AG10803 (cell line): ENCODE measurements at regions not wholly inside any gene's neighbourhood (a gene's known extent, or its start where the extent isn't known, plus 50 kb on each side); places are given as distances from the start of the nearest gene placed in this dataset.

Experiments
- DNase-seq: peaks from one replicate; pipeline ENCODE4 v3.0.0; 2010; ENCODE audit warnings: low read depth
- H3K4me3 ChIP-seq: 2 replicates; pipeline ENCODE4 v1.5.1; 2011; ENCODE audit warnings: mild to moderate bottlenecking, low read length, control low read depth
- TF ChIP-seq, protein P1 (sequence below): conservative IDR thresholded peaks from 2 replicates; pipeline ENCODE4 v1.5.1; 2011; ENCODE audit warnings: mild to moderate bottlenecking, low read length, control low read depth, inconsistent platforms

DNA sequence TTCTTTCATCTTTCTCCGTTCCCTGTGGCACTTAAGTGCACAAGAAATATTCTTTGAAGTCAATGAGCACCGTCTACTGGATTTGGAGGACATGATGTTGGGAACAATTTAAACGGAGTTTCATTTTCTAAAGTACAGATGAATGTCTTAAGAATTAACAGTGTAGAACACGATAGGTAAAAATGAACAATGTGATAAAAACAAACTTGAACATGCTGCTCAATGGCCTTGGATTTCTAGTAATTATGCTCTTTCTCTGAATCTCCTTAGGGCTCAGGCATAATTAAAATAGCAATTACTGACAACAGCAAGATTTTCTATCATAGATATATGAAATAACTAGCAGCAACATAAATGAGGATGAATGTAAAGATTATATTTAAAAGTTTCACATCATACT is 142.2 kb upstream of the CDH6 start:
- TF ChIP-seq, protein P1, sequence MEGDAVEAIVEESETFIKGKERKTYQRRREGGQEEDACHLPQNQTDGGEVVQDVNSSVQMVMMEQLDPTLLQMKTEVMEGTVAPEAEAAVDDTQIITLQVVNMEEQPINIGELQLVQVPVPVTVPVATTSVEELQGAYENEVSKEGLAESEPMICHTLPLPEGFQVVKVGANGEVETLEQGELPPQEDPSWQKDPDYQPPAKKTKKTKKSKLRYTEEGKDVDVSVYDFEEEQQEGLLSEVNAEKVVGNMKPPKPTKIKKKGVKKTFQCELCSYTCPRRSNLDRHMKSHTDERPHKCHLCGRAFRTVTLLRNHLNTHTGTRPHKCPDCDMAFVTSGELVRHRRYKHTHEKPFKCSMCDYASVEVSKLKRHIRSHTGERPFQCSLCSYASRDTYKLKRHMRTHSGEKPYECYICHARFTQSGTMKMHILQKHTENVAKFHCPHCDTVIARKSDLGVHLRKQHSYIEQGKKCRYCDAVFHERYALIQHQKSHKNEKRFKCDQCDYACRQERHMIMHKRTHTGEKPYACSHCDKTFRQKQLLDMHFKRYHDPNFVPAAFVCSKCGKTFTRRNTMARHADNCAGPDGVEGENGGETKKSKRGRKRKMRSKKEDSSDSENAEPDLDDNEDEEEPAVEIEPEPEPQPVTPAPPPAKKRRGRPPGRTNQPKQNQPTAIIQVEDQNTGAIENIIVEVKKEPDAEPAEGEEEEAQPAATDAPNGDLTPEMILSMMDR: no peak
- DNase-seq: no peak
- H3K4me3 ChIP-seq: no peak overlapping the region

DNA sequence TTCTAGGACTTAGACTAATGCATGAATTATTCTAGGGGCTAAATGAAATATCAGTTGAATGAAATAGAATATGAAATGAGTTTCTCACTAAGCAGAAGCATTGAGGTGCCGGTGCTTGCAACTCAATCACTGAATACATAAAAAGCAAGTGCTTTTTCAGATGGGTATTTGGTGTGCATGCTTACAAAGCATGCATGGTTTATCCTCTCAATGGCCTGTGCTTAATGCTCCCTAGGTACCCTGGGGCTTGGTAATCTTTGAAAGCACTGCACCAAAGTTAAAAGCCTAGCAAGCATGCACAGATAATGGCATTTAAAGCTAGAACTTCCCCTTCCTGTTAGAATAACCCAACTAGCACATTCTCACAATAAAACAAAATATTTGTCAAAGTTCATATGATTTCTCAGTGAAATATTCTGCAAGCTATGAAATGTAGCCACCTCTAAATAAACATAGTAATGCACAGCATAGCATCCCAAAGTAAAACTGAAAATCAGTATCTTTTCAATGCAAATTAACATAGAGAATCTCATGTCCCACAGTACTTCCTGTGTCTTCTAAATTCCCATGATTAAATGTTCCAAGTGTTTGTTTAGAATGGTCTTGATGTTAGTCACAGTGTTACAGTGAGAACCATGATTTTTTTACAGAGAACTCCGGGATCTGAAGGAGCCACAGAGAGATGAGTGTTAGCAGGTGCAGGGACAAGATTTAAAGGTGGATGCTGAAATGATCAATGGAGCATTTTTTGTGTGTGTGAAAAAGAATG is 143.4 kb upstream of the CDH6 start:
- DNase-seq: no peak
- no peak overlapping the region for H3K4me3 ChIP-seq
- TF ChIP-seq, protein P1: no peak

DNA sequence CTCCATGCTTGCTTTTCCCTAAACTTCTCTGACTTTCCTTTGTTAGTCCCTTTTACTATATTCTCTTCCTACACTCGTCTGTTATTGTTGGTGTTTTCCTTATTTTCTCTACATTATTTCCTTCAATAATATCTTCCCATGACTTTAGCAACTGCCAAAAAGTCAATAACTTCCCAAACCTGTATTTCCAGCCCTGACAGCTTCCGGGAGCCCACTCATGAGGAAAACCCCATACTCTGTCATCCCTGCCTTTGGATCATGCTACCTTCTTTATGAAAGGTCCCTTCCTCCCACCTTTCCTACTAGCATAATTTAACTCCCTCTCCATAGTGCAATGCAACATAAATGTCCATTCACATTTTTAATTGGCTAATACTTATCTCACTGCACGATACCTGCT is 144.0 kb upstream of the CDH6 start:
- TF ChIP-seq, protein P1: no peak
- DNase-seq: no peak
- no peak overlapping the region for H3K4me3 ChIP-seq

DNA sequence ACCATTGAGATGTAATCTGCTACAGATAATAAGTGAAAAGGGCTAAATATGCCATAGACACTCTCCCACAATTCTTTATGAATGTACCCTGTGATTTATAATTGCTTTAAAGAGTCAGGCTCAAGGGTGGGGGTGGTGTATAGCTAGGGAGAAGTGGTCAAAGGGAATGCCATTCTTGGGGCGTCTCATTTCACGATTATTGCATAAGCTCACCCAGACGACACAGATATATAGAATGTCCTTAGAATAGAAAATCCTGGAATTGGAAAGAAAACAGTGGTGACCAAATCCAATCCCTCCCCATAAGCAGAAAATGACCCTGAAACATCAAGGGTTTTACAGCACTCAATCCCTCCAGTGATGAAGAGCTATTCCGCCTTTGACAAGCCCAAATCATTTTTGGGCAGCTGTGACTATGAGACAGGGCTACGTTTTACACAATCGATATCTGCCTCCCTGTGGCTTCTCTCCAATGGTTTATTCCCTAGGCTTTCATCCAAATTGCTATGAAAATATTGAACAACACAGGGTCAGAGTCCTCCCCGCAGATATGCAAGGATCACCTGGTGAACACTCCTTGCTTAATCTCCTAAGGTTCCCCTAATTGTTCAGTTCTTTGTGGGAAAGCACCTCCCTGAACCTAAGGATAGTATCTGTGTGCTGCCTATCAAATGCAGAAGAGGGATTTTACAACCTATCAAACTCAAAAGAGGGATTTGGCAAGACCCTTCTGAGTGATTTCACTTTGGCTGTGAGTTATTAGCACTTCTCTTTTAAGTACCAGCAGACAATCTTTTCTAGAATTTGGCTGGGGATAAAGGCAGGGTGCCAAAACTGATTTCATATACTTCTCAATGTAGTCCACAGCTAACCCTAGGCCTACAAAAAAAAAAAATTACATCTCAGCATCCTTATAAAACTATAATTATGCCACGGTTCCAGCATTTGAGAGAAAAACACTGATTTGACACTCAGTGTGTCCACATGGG is 144.9 kb upstream of the CDH6 start:
- DNase-seq: no peak
- TF ChIP-seq, protein P1: no peak
- H3K4me3 ChIP-seq: no peak overlapping the region

DNA sequence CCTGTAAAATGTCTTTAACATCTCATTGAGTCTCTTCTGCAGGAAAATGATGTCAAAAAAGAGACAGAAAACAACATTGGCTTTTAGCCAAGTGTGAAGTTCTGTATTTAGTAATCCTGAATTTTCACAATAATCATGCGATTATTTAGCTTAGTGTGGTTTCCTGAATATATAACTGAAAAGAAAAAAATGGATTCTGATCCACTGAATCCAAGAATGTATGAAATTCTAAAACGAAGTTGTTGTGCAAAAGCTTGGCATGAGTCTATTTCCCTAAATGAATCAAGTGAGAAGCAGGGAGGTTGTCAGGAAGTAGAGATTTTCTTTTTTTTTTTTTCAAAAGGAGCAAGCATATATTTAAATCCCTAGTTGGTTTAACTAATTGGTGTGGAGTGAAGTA is 145.9 kb upstream of the CDH6 start:
- no peak for DNase-seq
- TF ChIP-seq, protein P1: no peak

DNA sequence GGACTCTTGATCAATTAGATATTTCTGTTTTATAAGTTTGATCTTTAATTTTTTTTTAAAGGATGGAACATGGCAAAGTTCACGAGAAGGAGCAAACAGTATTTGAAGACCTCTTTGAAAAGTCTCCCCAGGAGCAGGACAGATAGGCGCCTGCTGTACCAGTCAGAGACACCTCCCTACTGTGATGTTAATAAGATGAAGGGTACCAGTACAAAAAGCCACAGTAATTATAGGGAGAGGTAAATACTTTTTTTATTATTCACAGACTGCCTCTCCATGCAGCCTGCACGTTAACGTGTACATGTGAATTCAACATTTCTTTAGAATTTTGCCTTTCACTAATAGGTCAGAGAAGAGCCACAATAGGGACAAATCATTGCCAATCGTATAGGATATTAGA is 146.5 kb upstream of the CDH6 start:
- TF ChIP-seq, protein P1: no peak
- no peak overlapping the region for H3K4me3 ChIP-seq
- DNase-seq: no peak

More for the DNA sequence above, 145.9 kb upstream of the CDH6 start:
- H3K4me3 ChIP-seq: no peak overlapping the region
